NCI-H2171 (cell line): ENCODE measurements at regions not wholly inside any gene's neighbourhood (a gene's known extent, or its start where the extent isn't known, plus 50 kb on each side); places are given as distances from the start of the nearest gene placed in this dataset.

ENCODE experiments used
- DNase-seq: peaks from one replicate; lab custom pipeline; 2025; lab: John Stamatoyannopoulos, UW

DNA sequence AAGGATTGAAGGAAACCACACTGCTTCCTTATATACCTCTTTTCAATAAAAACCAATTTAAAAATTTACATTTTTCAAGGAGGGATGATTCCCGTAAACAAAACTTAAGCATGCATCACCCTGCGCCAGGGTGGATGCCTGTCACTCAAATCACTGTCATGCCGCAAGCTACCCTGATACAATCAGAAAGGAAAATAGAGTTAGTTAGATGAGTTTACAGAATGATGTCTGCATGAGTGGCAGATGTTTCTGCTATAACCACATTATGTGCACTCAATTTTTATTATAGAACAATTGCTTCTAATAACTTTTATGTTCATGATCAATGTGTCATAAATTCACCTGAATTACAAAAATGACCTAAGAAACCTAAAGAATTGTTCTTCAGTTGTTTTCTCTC lies 123.4 kb upstream of the ADGRL4 start:
- no peak for DNase-seq

DNA sequence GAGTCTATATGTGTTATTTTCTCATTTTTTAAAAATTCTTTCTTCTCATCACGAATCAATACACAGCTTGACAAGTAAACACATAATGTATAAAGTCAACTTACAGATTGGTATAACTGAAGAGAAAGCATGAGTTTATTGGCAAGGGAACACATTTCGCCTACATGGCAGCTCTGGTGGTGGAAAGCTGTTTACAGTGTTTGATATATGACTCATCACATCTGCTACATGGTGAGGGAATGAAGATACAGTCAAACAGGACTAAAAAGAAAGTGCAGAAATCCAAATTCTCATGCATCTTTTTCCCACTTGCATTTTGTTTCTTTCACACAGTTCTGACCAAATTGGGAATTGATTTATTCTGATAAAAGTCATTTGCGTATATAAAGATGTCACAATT lies 122.2 kb upstream of the ADGRL4 start:
- DNase-seq = no peak

DNA sequence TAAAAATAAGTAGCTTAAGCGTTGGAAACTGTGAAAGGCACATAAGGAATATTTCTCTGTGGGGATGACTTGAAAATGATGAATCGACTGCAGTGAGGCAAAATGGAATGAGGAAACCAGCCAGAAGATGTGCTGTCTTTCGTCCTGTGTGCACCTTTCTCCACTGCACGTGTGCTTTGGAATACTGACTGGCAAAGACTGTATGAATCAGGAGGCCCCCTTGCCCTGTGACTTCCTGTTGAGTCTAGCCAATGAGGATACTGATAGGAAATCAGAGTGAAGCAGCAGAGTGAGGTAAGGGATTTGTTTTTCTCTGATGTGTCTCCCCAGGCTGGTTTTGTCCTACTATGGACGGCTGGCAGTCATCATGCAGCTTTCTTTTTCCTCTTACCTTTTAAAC lies 118.2 kb upstream of the ADGRL4 start:
- DNase-seq = no peak

DNA sequence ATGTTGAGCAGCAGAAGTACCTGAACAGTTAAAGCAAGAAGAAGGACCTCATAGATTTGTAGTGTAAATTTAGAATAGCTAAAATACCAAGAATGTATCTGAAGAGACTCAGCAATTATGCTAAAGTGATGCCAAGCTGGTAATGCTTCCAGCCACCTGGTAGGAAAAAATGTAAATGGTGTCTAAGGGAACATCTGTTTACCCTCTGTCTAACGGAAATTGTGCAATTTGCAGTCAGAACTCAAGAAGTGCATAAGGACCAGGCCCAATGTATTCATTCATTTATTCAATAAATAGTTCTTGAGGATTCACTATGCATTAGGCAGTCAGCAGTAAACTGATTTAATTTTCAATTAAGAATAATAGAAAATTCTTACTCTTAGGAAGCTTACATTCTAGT lies 116.0 kb upstream of the ADGRL4 start:
- no peak for DNase-seq

DNA sequence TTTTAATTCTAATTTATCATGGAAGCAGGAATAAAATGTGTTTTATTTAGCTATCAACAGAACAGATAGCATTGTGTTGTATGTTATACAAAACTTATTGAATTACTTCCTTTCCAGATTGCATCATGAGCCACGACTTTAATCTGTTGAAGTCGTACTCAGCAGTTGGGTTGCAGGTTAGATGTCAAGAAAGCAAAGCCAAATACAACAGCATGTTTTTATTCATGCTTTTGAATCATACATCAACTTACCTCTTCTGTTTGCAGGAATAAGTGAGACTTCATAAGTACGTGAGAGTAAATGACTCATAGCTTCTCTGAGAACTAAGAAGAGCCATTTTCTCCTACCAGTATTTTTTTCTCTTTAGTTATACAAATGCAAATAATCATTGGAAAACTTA lies 110.8 kb upstream of the ADGRL4 start:
- DNase-seq = no peak

DNA sequence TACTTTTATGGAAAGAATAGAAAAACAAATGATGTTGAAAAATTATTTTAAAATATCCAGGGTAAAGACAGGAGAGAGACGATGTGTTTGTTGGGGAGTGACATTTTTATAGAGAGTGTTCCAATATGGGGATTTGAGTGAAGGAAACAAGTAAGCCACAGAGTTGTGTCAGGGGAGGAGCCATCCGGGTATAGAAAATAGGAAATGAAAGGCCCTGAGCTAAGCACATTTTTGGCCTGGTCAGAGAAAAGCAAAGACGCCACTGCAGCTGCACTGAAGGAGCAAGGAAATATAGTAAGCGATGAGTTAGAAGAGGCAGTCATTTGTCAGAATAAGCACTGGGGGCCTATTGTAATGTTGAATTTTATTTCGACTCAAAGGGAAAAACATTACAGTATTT lies 107.3 kb upstream of the ADGRL4 start:
- DNase-seq = no peak

DNA sequence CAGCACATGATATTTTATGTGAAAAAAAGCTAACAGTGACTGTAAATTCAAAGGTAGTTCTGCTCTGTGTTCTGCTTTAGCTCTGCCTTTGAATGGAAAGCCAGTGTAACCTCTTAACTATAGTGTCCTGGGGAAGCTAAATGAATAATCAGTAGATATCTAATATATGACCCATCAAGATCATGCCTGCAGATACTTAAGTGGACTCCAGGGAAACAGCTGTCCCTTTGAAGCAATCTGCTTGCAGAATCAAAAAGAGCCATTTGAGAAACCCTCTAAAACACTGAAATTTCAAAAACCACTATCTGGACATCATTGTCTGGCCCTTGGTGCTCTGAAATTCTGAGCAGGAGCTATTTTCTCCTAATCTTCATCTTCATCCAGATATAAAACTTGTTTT lies 104.2 kb upstream of the ADGRL4 start:
- no peak for DNase-seq

DNA sequence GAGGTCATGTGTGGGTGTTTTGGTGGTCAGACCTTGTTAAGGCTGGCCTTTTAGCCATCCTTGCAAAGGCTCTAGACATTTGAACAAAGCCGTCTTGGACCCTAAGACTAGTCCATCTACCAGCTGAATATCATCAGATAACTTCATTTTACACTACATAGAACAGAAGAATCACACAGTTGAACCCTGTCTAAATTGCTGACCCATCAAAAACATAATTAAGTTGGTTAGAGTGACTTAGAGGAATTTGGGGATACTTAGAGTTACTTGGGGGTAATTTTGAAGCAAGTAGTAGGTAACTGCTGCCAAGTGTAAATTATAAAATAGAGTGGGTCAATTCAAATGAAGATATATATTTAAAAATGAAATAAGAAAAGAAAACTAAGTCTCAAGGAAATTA lies 102.9 kb upstream of the ADGRL4 start:
- no peak for DNase-seq

DNA sequence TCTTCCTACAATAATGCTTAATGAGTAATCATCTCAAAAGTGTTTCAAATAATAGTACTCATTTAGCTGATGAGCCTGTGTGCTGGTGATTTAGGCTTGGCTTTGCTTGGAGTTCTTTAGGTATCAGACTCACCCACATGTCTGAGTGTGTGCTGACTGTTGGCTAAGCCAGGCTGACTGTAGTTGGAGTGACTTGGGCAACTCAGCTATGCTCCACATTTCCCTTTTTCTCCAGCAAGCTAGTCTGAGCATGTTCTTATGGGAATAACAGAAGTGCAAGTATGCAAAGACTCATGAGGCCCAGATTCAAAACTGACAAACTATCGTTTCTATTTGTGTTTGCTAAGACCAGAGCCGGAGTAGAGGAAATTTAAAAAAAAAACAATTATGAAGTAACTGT lies 99.0 kb upstream of the ADGRL4 start:
- no peak for DNase-seq

DNA sequence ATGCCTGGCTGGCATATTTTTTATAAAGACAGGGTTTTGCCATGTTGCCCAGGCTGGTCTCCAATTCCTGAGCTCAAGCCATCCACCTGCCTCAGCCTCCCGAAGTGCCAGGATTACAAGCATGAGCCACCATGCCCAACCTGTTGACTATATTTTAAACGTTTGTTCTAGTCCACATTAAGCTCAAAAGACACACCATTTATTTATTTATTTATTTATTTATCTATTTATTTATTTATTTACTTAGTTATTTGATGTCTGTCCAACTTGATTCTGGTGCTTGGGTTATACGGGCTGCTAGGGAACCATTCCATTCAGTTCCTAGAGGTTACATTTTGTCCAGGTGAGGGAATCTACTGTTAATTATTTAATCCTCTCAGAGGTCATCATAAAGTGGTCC lies 98.1 kb upstream of the ADGRL4 start:
- DNase-seq = no peak

DNA sequence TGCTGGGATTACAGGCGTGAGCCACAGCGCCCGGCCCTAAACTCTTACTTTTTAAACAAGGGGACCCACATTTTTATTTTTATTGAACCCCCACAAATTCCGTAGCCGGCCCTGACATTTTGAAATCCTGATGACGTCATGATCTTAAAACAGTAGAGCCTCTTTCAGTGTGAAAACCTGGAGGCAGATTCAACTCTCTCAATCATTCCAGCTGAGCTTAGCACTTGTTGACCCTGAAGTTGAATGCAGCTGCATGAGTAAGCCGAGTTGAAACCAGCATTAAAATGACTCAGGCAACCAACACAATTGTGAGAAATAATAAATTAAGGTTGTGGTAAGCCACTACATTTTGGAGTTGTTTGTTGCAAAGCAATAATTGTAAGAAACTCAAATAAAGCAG lies 93.9 kb upstream of the ADGRL4 start:
- DNase-seq = no peak

DNA sequence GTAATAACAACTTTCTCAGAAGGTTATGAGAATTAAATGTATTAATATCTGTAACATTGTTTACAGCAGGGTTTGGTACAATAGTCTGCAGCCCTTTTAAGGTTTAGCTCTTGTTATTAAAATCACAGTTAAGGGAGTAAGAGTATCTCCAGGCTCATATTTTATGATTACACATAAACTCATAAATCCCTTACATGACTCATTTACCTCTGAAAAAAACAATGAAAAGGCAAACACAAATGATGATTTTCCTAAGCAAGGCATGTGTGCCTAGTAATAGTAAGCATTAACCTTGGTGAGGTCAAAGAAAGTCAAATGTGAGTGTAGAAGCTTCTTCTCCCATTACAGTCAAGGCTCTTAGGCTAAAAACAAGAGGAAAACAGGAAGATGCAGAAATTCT lies 84.5 kb upstream of the ADGRL4 start:
- DNase-seq = no peak

DNA sequence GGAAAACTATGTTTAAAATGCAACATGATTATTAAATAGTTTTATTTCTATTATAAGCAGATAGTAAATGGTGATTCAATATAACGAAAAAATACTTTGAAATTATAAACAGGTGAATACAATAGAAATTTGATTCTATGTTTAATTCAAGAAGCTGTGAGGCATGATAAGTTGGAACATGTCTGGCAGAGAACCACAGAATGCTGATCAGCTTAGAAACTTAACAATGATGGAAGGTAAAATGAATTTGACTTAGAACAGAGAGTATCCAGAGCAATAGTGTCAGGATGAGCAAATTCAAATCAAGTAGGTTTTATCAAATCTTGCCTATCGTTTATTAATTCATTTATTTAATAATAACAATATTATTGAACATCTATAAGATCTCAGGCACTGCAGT lies 83.4 kb upstream of the ADGRL4 start:
- DNase-seq = no peak

DNA sequence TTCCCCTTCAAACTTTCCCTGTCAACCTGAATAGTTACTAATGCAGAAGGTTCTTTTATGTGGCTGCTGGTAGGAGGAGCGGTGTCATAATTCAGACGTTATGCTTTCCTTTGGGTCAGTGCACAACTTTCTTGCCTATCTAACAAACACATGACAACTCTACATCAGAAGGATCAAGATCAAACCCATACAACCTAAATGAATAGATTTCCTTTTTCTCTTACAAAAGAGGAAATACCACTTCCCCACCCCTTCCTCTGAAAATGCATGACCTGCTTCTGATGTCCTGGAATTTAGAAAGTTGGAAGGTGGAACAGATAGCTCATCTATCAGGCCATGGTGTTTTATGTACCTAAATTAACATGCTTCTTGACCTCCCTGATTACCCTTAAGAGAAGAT lies 75.7 kb upstream of the ADGRL4 start:
- DNase-seq = no peak

DNA sequence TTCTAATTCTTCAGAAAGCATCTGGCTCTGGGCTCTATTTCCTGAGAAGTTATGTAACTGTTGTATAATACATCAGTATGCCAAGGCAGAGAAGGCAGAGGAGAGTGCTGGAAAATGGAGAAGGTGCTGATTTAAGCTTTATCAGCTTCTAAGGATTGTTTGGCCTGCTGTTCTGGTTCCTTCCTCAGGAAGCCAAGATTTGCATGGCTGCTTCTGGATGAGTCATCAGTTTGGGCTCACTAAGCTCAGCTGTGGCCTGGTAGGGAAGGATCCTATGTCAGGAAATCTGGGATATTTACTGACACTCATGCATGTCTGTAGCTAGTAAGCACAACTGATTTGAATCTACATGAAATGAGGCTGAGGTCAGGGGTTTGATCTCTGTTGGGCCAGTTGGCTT lies 73.2 kb upstream of the ADGRL4 start:
- no peak for DNase-seq

DNA sequence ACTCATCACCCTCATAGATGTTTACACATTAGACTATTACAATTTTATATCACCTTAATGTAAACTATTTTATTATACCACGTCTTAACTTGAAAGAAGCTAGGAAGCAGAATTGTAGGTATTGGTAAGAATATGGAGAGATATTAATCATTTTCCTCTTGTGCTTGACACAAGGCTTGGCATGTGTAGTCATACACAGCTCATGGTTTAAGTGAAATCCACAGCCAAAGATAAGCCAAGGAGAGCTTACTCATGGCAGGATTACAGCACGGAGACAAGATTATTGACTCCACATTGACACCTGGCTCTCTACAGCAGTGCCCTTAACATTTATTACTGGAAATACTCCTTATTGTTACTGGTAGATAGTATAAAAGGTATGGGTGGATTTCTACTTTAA lies 68.4 kb upstream of the ADGRL4 start:
- DNase-seq = no peak

DNA sequence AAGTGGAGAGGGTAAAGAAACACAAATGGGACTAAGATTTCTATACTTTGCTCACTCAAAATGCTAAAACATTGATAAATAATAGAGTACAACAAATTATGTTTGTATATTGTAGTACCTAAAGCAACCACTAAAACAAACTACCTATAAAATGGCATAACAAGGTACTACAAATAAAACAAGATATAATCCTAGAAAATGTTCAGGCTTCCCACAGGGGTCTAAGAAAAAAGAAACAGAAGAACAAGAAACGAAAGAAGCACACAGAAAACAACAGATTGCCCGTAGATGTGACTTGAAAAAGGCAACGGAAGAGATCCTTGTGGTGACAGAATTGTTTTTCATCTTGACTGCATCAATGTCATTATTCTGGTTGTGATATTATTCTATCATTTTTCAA lies 63.3 kb upstream of the ADGRL4 start:
- no peak for DNase-seq

DNA sequence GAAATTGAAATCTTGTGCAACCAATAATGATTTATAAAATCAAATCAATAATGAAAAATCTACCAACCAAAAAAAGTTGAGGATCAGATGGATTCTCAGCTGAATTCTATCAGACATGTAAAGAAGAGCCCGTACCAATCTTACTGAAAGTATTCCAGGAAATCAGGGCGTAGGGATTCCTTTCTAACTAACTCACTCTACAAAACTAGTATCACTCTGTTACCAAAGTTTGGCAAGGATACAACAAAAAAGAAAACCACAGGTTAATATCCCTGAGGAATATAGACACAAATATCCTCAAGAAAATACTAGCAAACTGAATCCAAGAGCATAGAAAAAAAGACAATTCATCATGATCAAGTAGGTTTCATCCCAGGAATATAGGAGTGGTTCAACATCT lies 52.8 kb upstream of the ADGRL4 start:
- no peak for DNase-seq
